ENCODE measurements at regions not wholly inside any gene's neighbourhood (a gene's known extent, or its start where the extent isn't known, plus 50 kb on each side); places are given as distances from the start of the nearest gene placed in this dataset.

- Histone ChIP-seq H3K4me1 (ENCODE audit: control insufficient read depth, extremely low read depth, insufficient read depth, low read length) (peaks cover 5% of the 10 kb centered on the region), H4K20me1 (ENCODE audit: control insufficient read depth, extremely low read depth, insufficient read depth, low read length) (no peaks in the 10 kb centered on the region), H3K9ac (ENCODE audit: control insufficient read depth, extremely low read depth, insufficient read depth, low read length) (no peak overlapping the region), H3K27ac (ENCODE audit: control insufficient read depth, insufficient read depth, low read length) (no peak overlapping the region), H3K9me1 (ENCODE audit: control insufficient read depth, extremely low read depth, insufficient read depth, low read length) (no peaks in the 10 kb centered on the region), H3K36me3 (ENCODE audit: control insufficient read depth in 2 of 2, extremely low read depth in 1 of 2, insufficient read depth in 2 of 2, low read length in 2 of 2) (no peaks in the 10 kb centered on the region), H3K79me2 (ENCODE audit: control insufficient read depth, insufficient read depth, low read length) (no peaks in the 10 kb centered on the region), H3K9me3 (ENCODE audit: control insufficient read depth, low read depth, low read length) (no peaks in the 10 kb centered on the region), H3K4me2 (ENCODE audit: control insufficient read depth, extremely low read depth, insufficient read depth, low read depth, low read length) (no peak overlapping the region), H2AFZ (ENCODE audit: control insufficient read depth, low read length) (no peak overlapping the region), H3K27me3 (ENCODE audit: control insufficient read depth, extremely low read depth, insufficient read depth, low read length) (no peaks in the 10 kb centered on the region), H3K4me3 (ENCODE audit: control insufficient read depth in 2 of 3, extremely low read depth in 1 of 3, insufficient read depth in 2 of 3, low read depth in 1 of 3, low read length in 3 of 3) (no peak overlapping the region)
- no peak for TF ChIP-seq EZH2 (IDR thresholded peaks at IDR 0.05; ENCODE audit: low read length)
- TF ChIP-seq CTCF (optimal IDR thresholded peaks at IDR 0.05 in 1 of 3, IDR thresholded peaks at IDR 0.05 in 1 of 3, conservative IDR thresholded peaks at IDR 0.05 in 1 of 3; ENCODE audit: extremely low read depth in 1 of 3, insufficient read depth in 2 of 3, low read length in 3 of 3): no peak
- dilution Hi-C loops (cut with MboI; ENCODE audit: extremely low pct_ligation_motif_present, low sequenced_read_pairs): no loop called here
- DNase-seq (ENCODE audit: low read depth, low spot score) (no peak), FAIRE-seq (no peak)
Observed at GRCh38 chrX:38993500-38993899, 192.2 kb downstream of the MID1IP1 start.

GRCh38 chrX:38999099-38999498 lies 197.8 kb downstream of the MID1IP1 start:
- dilution Hi-C loops (cut with MboI; ENCODE audit: extremely low pct_ligation_motif_present, low sequenced_read_pairs): no loop called here
- no peak overlapping the region for H3K27ac ChIP-seq (ENCODE audit: control insufficient read depth, insufficient read depth, low read length)
- no peak for FAIRE-seq

More at GRCh38 chrX:38999099-38999498, 197.8 kb downstream of the MID1IP1 start:
- Histone ChIP-seq H3K79me2 (ENCODE audit: control insufficient read depth, insufficient read depth, low read length) (no peaks in the 10 kb centered on the region), H3K4me1 (ENCODE audit: control insufficient read depth, extremely low read depth, insufficient read depth, low read length) (no peaks in the 10 kb centered on the region), H3K9me1 (ENCODE audit: control insufficient read depth, extremely low read depth, insufficient read depth, low read length) (no peaks in the 10 kb centered on the region), H3K4me3 (ENCODE audit: control insufficient read depth in 2 of 3, extremely low read depth in 1 of 3, insufficient read depth in 2 of 3, low read depth in 1 of 3, low read length in 3 of 3) (no peak overlapping the region), H3K9me3 (ENCODE audit: control insufficient read depth, low read depth, low read length) (no peaks in the 10 kb centered on the region), H3K9ac (ENCODE audit: control insufficient read depth, extremely low read depth, insufficient read depth, low read length) (no peak overlapping the region), H3K36me3 (ENCODE audit: control insufficient read depth in 2 of 2, extremely low read depth in 1 of 2, insufficient read depth in 2 of 2, low read length in 2 of 2) (no peaks in the 10 kb centered on the region), H2AFZ (ENCODE audit: control insufficient read depth, low read length) (no peak overlapping the region), H3K27me3 (ENCODE audit: control insufficient read depth, extremely low read depth, insufficient read depth, low read length) (no peaks in the 10 kb centered on the region), H3K4me2 (ENCODE audit: control insufficient read depth, extremely low read depth, insufficient read depth, low read depth, low read length) (no peak overlapping the region), H4K20me1 (ENCODE audit: control insufficient read depth, extremely low read depth, insufficient read depth, low read length) (no peaks in the 10 kb centered on the region)
- no peak for DNase-seq (ENCODE audit: low read depth, low spot score)
- TF ChIP-seq CTCF (optimal IDR thresholded peaks at IDR 0.05 in 1 of 3, IDR thresholded peaks at IDR 0.05 in 1 of 3, conservative IDR thresholded peaks at IDR 0.05 in 1 of 3; ENCODE audit: extremely low read depth in 1 of 3, insufficient read depth in 2 of 3, low read length in 3 of 3) (no peak), EZH2 (IDR thresholded peaks at IDR 0.05; ENCODE audit: low read length) (no peak)

Measured in keratinocyte (primary cell).